GM10266 (cell line): ENCODE measurements at regions not wholly inside any gene's neighbourhood (a gene's known extent, or its start where the extent isn't known, plus 50 kb on each side); places are given as distances from the start of the nearest gene placed in this dataset.

ENCODE experiments used
- DNase-seq: peaks from one replicate; pipeline ENCODE4 v3.0.0; 2012; ENCODE audit errors: extremely low spot score
- TF ChIP-seq, protein P1 (sequence below): IDR thresholded peaks from 2 replicates; pipeline ENCODE4 v1.5.1; 2012; ENCODE audit warnings: mild to moderate bottlenecking, low read depth; ENCODE audit not compliant: control insufficient read depth, insufficient read depth; ENCODE audit errors: missing control alignments

DNA sequence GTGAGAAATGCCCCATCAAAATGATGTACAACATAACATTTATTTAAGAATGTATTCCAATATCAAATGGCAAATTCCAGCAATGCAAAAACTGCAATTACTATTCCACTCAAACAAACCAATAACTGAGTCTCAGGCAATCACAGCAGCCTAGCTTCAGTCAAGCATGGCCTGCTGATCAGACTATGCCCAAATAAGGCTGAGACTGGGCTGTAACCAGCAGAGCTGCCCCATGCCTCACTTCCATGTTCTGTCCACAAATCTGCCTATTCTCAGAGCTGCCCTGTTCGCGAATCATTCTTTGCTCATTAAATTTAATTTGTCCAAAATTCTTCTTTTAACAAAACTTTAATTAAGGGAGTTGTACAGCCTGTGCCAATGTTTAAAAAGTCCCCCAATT, 155.4 kb downstream of the FNDC1 start:
- TF ChIP-seq, protein P1, sequence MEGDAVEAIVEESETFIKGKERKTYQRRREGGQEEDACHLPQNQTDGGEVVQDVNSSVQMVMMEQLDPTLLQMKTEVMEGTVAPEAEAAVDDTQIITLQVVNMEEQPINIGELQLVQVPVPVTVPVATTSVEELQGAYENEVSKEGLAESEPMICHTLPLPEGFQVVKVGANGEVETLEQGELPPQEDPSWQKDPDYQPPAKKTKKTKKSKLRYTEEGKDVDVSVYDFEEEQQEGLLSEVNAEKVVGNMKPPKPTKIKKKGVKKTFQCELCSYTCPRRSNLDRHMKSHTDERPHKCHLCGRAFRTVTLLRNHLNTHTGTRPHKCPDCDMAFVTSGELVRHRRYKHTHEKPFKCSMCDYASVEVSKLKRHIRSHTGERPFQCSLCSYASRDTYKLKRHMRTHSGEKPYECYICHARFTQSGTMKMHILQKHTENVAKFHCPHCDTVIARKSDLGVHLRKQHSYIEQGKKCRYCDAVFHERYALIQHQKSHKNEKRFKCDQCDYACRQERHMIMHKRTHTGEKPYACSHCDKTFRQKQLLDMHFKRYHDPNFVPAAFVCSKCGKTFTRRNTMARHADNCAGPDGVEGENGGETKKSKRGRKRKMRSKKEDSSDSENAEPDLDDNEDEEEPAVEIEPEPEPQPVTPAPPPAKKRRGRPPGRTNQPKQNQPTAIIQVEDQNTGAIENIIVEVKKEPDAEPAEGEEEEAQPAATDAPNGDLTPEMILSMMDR = no peak
- no peak for DNase-seq
